ENCODE measurements at regions not wholly inside any gene's neighbourhood (a gene's known extent, or its start where the extent isn't known, plus 50 kb on each side); places are given as distances from the start of the nearest gene placed in this dataset.

GRCh38 chr11:98965358-98965757, 55.4 kb upstream of the CNTN5 start:
- no peak overlapping the region for H3K27ac Mint-ChIP-seq
- H3K36me3 Mint-ChIP-seq (ENCODE audit: insufficient read depth) = no peaks in the 10 kb centered on the region
- H3K4me3 Mint-ChIP-seq (ENCODE audit: low read depth) = no peak overlapping the region
- no peaks in the 10 kb centered on the region for H3K27me3 Mint-ChIP-seq
- TF ChIP-seq, protein P1, sequence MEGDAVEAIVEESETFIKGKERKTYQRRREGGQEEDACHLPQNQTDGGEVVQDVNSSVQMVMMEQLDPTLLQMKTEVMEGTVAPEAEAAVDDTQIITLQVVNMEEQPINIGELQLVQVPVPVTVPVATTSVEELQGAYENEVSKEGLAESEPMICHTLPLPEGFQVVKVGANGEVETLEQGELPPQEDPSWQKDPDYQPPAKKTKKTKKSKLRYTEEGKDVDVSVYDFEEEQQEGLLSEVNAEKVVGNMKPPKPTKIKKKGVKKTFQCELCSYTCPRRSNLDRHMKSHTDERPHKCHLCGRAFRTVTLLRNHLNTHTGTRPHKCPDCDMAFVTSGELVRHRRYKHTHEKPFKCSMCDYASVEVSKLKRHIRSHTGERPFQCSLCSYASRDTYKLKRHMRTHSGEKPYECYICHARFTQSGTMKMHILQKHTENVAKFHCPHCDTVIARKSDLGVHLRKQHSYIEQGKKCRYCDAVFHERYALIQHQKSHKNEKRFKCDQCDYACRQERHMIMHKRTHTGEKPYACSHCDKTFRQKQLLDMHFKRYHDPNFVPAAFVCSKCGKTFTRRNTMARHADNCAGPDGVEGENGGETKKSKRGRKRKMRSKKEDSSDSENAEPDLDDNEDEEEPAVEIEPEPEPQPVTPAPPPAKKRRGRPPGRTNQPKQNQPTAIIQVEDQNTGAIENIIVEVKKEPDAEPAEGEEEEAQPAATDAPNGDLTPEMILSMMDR (IDR thresholded peaks at IDR 0.05; ENCODE audit: unreplicated experiment) = no peak
- H3K9me3 Mint-ChIP-seq (ENCODE audit: low read depth) = no peaks in the 10 kb centered on the region
- no peak for DNase-seq (ENCODE audit: low spot score, unreplicated experiment)
- H3K4me1 Mint-ChIP-seq (ENCODE audit: low read depth) = peaks cover 2% of the 10 kb centered on the region

GRCh38 chr11:98965775-98966174, 55.0 kb upstream of the CNTN5 start:
- H3K27ac Mint-ChIP-seq = no peak overlapping the region
- H3K4me3 Mint-ChIP-seq (ENCODE audit: low read depth) = no peak overlapping the region
- peaks cover 2% of the 10 kb centered on the region for H3K4me1 Mint-ChIP-seq (ENCODE audit: low read depth)
- no peaks in the 10 kb centered on the region for H3K9me3 Mint-ChIP-seq (ENCODE audit: low read depth)
- TF ChIP-seq, protein P1 (IDR thresholded peaks at IDR 0.05; ENCODE audit: unreplicated experiment) = no peak
- no peaks in the 10 kb centered on the region for H3K27me3 Mint-ChIP-seq
- DNase-seq (ENCODE audit: low spot score, unreplicated experiment) = no peak
- H3K36me3 Mint-ChIP-seq (ENCODE audit: insufficient read depth) = no peaks in the 10 kb centered on the region

GRCh38 chr11:98967005-98967404, 53.7 kb upstream of the CNTN5 start:
- H3K27me3 Mint-ChIP-seq = no peaks in the 10 kb centered on the region
- no peak for DNase-seq (ENCODE audit: low spot score, unreplicated experiment)
- TF ChIP-seq, protein P1 (IDR thresholded peaks at IDR 0.05; ENCODE audit: unreplicated experiment) = no peak
- no peak overlapping the region for H3K27ac Mint-ChIP-seq
- no peak overlapping the region for H3K4me3 Mint-ChIP-seq (ENCODE audit: low read depth)
- H3K4me1 Mint-ChIP-seq (ENCODE audit: low read depth) = peaks cover 2% of the 10 kb centered on the region
- H3K36me3 Mint-ChIP-seq (ENCODE audit: insufficient read depth) = no peaks in the 10 kb centered on the region
- peaks cover 8% of the 10 kb centered on the region for H3K9me3 Mint-ChIP-seq (ENCODE audit: low read depth)

Measured in progenitor cell of endocrine pancreas (in vitro differentiated cells).